ENCODE measurements at regions not wholly inside any gene's neighbourhood (a gene's known extent, or its start where the extent isn't known, plus 50 kb on each side); places are given as distances from the start of the nearest gene placed in this dataset.
"Not testable (repeated sequence)": the region's sequence is repeated elsewhere in the genome, so short reads cannot be mapped to it uniquely, and the experiment has no call there.

DNA sequence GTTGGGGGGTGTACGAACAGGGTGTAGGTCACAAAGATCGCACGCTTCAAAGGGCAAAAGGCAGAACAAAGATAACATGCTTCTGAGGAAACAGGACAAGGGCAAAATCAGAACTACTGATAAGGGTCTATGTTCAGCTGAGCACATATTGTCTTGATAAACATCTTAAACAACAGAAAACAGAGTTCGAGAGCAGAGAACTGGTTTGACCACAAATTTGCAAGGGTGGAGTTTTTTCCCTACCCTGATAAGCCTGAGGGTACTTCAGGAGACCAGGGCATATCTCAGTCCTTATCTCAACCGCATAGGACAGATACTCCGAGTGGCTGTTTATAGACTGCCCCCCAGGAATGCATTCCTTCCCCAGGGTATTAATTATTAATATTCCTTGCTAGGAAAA is 139.1 kb upstream of the CNTNAP4 start:
- TF ChIP-seq, protein P1, sequence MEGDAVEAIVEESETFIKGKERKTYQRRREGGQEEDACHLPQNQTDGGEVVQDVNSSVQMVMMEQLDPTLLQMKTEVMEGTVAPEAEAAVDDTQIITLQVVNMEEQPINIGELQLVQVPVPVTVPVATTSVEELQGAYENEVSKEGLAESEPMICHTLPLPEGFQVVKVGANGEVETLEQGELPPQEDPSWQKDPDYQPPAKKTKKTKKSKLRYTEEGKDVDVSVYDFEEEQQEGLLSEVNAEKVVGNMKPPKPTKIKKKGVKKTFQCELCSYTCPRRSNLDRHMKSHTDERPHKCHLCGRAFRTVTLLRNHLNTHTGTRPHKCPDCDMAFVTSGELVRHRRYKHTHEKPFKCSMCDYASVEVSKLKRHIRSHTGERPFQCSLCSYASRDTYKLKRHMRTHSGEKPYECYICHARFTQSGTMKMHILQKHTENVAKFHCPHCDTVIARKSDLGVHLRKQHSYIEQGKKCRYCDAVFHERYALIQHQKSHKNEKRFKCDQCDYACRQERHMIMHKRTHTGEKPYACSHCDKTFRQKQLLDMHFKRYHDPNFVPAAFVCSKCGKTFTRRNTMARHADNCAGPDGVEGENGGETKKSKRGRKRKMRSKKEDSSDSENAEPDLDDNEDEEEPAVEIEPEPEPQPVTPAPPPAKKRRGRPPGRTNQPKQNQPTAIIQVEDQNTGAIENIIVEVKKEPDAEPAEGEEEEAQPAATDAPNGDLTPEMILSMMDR (IDR thresholded peaks at IDR 0.05): not testable (repeated sequence)
- TF ChIP-seq POLR2A (IDR thresholded peaks at IDR 0.05): not testable (repeated sequence)
